ENCODE measurements at regions not wholly inside any gene's neighbourhood (a gene's known extent, or its start where the extent isn't known, plus 50 kb on each side); places are given as distances from the start of the nearest gene placed in this dataset.

DNA sequence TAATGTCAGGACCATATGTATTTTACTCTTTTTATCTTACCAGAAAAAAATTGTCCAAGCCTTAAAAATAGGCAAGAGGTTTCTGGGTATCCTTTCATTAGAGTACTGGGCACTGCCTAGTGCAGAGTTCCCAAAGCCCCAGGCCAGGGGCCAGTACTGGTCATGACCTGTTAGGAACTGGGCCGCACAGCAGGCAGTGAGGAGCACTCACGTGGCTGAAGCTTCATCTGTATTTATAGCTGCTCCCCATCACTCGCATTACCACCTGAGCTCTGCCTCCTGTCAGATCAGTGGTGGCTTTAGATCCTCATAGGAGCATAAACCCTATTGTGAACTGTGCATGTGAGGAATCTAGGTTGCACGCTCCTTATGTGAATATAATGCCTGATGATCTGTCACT, 632.9 kb downstream of the UTRN start:
- TF ChIP-seq CTCF (IDR thresholded peaks at IDR 0.05; ENCODE audit: low read depth, low read length, poor library complexity, severe bottlenecking) (no peak), EZH2phosphoT487 (IDR thresholded peaks at IDR 0.05; ENCODE audit: borderline replicate concordance, low read length) (no peak)
